HG03432 (cell line): ENCODE measurements at regions not wholly inside any gene's neighbourhood (a gene's known extent, or its start where the extent isn't known, plus 50 kb on each side); places are given as distances from the start of the nearest gene placed in this dataset.
"Not testable (repeated sequence)": the region's sequence is repeated elsewhere in the genome, so short reads cannot be mapped to it uniquely, and the experiment has no call there.

Source experiments
- ATAC-seq: cut with Tn5 transposase; IDR thresholded peaks from one replicate; pipeline ENCODE4 v1.9.1; 2021; ENCODE audit warnings: mild to moderate bottlenecking, moderate library complexity; ENCODE audit not compliant: unreplicated experiment

GRCh38 chr13:68850160-68850559 lies 1257.5 kb upstream of the ATXN8OS start:
- no peak for ATAC-seq

GRCh38 chr13:68846663-68847062 lies 1261.0 kb upstream of the ATXN8OS start:
- no peak for ATAC-seq

GRCh38 chr13:68834375-68834774 lies 1273.3 kb upstream of the ATXN8OS start:
- no peak for ATAC-seq

GRCh38 chr13:68816715-68817114 lies 1290.9 kb upstream of the ATXN8OS start:
- no peak for ATAC-seq

- ATAC-seq = no peak
Observed at GRCh38 chr13:68813180-68813796, 1294.3 kb upstream of the ATXN8OS start.

- no peak for ATAC-seq
Observed at GRCh38 chr13:68810660-68811059, 1297.0 kb upstream of the ATXN8OS start.

GRCh38 chr13:68808456-68808855 lies 1299.2 kb upstream of the ATXN8OS start:
- ATAC-seq = no peak

- peak; percentile 68 for ATAC-seq
Observed at GRCh38 chr13:68806125-68806524, 1301.5 kb upstream of the ATXN8OS start.

- ATAC-seq = no peak
Observed at GRCh38 chr13:68784275-68784674, 1323.4 kb upstream of the ATXN8OS start.

GRCh38 chr13:68759617-68760016 lies 1348.0 kb upstream of the ATXN8OS start:
- ATAC-seq = no peak

GRCh38 chr13:68749796-68750195 lies 1357.8 kb upstream of the ATXN8OS start:
- no peak for ATAC-seq

- ATAC-seq = no peak
Observed at GRCh38 chr13:68748038-68748437, 1359.6 kb upstream of the ATXN8OS start.

- ATAC-seq = no peak
Observed at GRCh38 chr13:68745502-68745901, 1362.1 kb upstream of the ATXN8OS start.

- ATAC-seq = no peak
Observed at GRCh38 chr13:68736961-68737360, 1370.7 kb upstream of the ATXN8OS start.

- ATAC-seq = no peak
Observed at GRCh38 chr13:68727798-68728197, 1379.8 kb upstream of the ATXN8OS start.

- ATAC-seq = no peak
Observed at GRCh38 chr13:68727165-68727564, 1380.5 kb upstream of the ATXN8OS start.

GRCh38 chr13:68719815-68720214 lies 1387.8 kb upstream of the ATXN8OS start:
- no peak for ATAC-seq

GRCh38 chr13:68715651-68716050 lies 1392.0 kb upstream of the ATXN8OS start:
- ATAC-seq = no peak

GRCh38 chr13:68714292-68714691 lies 1393.3 kb upstream of the ATXN8OS start:
- no peak for ATAC-seq

- ATAC-seq = no peak
Observed at GRCh38 chr13:68713394-68713793, 1394.2 kb upstream of the ATXN8OS start.

- ATAC-seq = no peak
Observed at GRCh38 chr13:68708336-68708908, 1399.2 kb upstream of the ATXN8OS start.

GRCh38 chr13:68706044-68706443 lies 1401.6 kb upstream of the ATXN8OS start:
- not testable (repeated sequence) for ATAC-seq

- ATAC-seq = no peak
Observed at GRCh38 chr13:68697551-68697950, 1410.1 kb upstream of the ATXN8OS start.
